Prostate gland (tissue), 2 donors: ENCODE measurements at regions not wholly inside any gene's neighbourhood (a gene's known extent, or its start where the extent isn't known, plus 50 kb on each side); places are given as distances from the start of the nearest gene placed in this dataset.

ENCODE experiments used
- DNase-seq: peaks from one replicate; pipeline ENCODE4 v3.0.0-alpha.2; 2019; ENCODE audit warnings: low spot score
- H3K27ac ChIP-seq, 2 donors: fragments of 200-600 bp; sonication (generic); 2 replicates each; pipeline ENCODE4 v1.5.1; 2017 to 2019
- H3K27me3 ChIP-seq: fragments of 200-600 bp; sonication (generic); replicated peaks from 2 replicates; pipeline ENCODE4 v1.5.1; 2019; ENCODE audit not compliant: insufficient read depth
- H3K36me3 ChIP-seq, 2 donors: fragments of 200-600 bp; sonication (generic); 1 replicate in 1 of 2; 2 replicates in 1 of 2; pipeline versions ENCODE4 v1.5.1 to v1.8.1; 2017 to 2019
- H3K4me1 ChIP-seq: fragments of 200-600 bp; sonication (generic); replicated peaks from 2 replicates; pipeline ENCODE4 v1.5.1; 2019
- H3K4me3 ChIP-seq, 2 donors: fragments of 200-600 bp; sonication (generic); 2 replicates each; pipeline ENCODE4 v1.5.1; 2017 to 2019
- H3K9me3 ChIP-seq: fragments of 200-600 bp; sonication (generic); 2 replicates; pipeline ENCODE4 v1.5.1; 2017
- POLR2A ChIP-seq: fragments of 450-650 bp; IDR thresholded peaks from one replicate; pipeline ENCODE4 v1.6.1; 2016; ENCODE audit warnings: antibody characterized with exemption, mild to moderate bottlenecking
- POLR2AphosphoS5 ChIP-seq: sonication (generic); formaldehyde crosslinking; IDR thresholded peaks from one replicate; pipeline ENCODE4 v1.6.1; 2017; ENCODE audit warnings: antibody characterized with exemption
- whole genome bisulfite sequencing: methylation state at CpG from one replicate; pipeline ENCODE4 v1.1.5; 2018; 5-methylcytosine and 5-hydroxymethylcytosine counted together
- intact Hi-C: fragments of 100-400 bp; cut with DNase I; formaldehyde crosslinking; loops from one replicate; pipeline ENCODE4 v1.14.2; 2022
- TF ChIP-seq, protein P1 (sequence below), 4 experiments: fragments of 200-600 bp in 2 of 4; fragments of 450-650 bp in 2 of 4; sonication (generic) in 2 of 4; IDR thresholded peaks; 1 replicate in 3 of 4; 2 replicates in 1 of 4; pipeline ENCODE4 v1.5.1; 2016 to 2019; ENCODE audit warnings: antibody characterized with exemption in 4 of 4, mild to moderate bottlenecking in 2 of 4, moderate library complexity in 2 of 4

DNA sequence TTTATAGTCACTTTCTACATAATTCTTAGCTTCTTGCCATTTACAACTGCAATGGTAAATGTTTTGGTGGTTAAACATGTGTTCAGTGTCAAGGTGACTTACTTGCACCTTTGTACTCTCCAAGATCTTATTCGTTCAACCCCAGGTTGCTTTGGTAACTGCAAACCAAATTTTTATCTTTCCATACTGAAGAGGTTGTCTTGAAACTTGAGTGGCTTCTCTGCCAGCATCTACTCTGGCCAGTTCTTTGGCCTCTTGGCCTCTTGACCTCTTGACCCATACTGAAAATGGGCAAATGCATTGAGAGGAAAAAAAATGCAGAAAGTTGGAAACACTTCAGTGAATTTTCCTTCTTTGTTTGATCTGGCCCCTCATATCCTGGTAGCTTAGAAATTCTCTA, 88.0 kb upstream of the LRRC7 start:
- Histone ChIP-seq H3K4me3 (no peak overlapping the region), H3K36me3 (no peaks in the 10 kb centered on the region), H3K4me1 (no peaks in the 10 kb centered on the region), H3K9me3 (no peaks in the 10 kb centered on the region), H3K27ac (no peak overlapping the region), H3K27me3 (no peaks in the 10 kb centered on the region)
- TF ChIP-seq POLR2AphosphoS5, result no peak
- TF ChIP-seq, protein P1, sequence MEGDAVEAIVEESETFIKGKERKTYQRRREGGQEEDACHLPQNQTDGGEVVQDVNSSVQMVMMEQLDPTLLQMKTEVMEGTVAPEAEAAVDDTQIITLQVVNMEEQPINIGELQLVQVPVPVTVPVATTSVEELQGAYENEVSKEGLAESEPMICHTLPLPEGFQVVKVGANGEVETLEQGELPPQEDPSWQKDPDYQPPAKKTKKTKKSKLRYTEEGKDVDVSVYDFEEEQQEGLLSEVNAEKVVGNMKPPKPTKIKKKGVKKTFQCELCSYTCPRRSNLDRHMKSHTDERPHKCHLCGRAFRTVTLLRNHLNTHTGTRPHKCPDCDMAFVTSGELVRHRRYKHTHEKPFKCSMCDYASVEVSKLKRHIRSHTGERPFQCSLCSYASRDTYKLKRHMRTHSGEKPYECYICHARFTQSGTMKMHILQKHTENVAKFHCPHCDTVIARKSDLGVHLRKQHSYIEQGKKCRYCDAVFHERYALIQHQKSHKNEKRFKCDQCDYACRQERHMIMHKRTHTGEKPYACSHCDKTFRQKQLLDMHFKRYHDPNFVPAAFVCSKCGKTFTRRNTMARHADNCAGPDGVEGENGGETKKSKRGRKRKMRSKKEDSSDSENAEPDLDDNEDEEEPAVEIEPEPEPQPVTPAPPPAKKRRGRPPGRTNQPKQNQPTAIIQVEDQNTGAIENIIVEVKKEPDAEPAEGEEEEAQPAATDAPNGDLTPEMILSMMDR (IDR thresholded peaks at IDR 0.05), result no peak
- no peak for TF ChIP-seq POLR2A
- intact Hi-C loops, result no loop called here
- DNase-seq, result no peak
- 58% methylated on average over 1 of the region's 1 CpG for WGBS

DNA sequence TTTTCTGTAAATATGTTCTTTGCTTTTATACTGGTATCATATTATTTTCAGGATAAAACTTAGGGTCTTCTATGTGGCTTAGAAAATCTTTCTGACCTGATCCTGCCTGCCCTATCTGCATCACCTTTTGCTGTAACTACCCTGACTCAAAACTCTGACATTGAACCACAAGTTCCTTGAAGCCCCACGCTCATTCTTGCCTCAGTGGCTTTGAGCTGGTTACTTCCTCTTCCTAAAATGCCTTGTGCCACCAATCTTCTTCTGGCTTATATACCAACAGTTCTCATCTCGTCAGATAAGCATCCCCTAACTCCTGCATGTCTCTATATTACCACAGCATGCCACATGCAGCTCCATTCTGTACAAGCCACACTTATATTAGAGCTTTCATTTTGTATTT, 84.5 kb upstream of the LRRC7 start:
- WGBS, result 82% methylated on average over 2 of the region's 2 CpGs
- intact Hi-C loops, result no loop called here

DNA sequence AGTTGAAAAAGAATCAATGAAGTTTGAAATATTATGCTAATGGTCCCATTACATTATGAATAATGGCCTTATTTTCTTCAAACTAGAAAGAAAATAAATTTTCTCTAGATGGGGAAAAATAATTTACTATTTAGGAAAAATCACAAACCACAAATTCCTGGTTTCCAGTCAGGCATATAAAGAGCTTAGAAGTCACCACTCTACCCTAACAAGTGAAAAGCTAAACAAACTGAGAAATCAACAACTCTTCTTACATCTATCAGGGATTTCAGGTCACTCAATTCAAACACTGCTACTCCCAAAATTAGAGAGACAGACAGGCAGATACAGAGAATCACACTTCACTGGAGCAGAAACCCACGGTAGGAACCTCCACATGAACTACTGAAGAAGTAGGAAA, 82.1 kb upstream of the LRRC7 start:
- 93% methylated on average over 1 of the region's 1 CpG for WGBS
- Histone ChIP-seq H3K4me3 (no peak overlapping the region), H3K9me3 (no peaks in the 10 kb centered on the region), H3K27ac (no peak overlapping the region), H3K4me1 (no peaks in the 10 kb centered on the region), H3K27me3 (no peaks in the 10 kb centered on the region), H3K36me3 (no peaks in the 10 kb centered on the region)
- intact Hi-C loops, result no loop called here
- DNase-seq, result no peak
- no peak for TF ChIP-seq POLR2AphosphoS5
- TF ChIP-seq, protein P1 (IDR thresholded peaks at IDR 0.05), result no peak
- TF ChIP-seq POLR2A, result no peak

More for the DNA sequence above, 84.5 kb upstream of the LRRC7 start:
- TF ChIP-seq, protein P1 (IDR thresholded peaks at IDR 0.05), result no peak
- TF ChIP-seq POLR2A (no peak), POLR2AphosphoS5 (no peak)
- Histone ChIP-seq H3K27me3 (no peaks in the 10 kb centered on the region), H3K27ac (no peak overlapping the region), H3K4me3 (no peak overlapping the region), H3K4me1 (no peaks in the 10 kb centered on the region), H3K36me3 (no peaks in the 10 kb centered on the region), H3K9me3 (no peaks in the 10 kb centered on the region)
- no peak for DNase-seq

DNA sequence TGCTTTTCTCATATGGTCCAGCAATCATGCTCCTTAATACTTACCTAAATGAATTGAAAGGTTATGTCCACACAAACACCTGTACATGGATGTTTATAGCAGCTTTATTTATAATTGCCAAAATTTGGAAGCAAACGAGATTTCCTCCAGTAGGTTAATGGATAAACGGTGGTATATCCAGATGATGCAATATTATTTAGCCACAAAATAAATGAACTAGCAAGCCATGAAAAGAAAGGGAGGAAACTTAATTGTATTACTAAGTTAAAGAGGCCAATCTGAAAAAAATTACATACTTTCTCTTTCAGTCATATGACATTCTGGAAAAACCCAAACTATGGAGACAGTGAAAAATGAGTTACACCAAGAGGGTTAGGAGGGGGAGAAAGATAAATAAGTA, 76.3 kb upstream of the LRRC7 start:
- Histone ChIP-seq H3K27me3 (no peaks in the 10 kb centered on the region), H3K36me3 (no peaks in the 10 kb centered on the region), H3K27ac (no peak overlapping the region), H3K4me3 (no peak overlapping the region), H3K4me1 (no peaks in the 10 kb centered on the region), H3K9me3 (no peaks in the 10 kb centered on the region)
- no peak for DNase-seq
- intact Hi-C loops, result no loop called here
- WGBS, result 82% methylated on average over 2 of the region's 2 CpGs
- no peak for TF ChIP-seq POLR2A
- TF ChIP-seq, protein P1 (IDR thresholded peaks at IDR 0.05), result no peak
- TF ChIP-seq POLR2AphosphoS5, result no peak

DNA sequence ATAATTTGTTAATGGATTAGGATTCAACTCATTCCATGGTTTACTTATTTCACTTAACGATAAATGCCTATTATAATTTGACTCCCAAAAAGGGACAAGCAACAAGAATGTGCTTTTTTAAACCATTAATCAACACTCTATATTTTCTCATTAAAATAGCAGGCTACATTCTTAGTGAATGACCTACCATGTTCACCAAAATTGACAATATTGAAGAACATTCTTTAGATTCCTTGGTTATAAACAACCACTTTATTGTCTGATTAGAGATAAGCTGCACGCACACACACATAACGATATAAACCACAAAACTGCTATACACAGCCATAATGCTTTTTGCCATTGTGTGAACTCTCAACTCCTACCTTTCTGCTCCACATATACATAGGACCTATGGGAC, 75.4 kb upstream of the LRRC7 start:
- no peak for DNase-seq
- Histone ChIP-seq H3K27me3 (no peaks in the 10 kb centered on the region), H3K4me3 (no peak overlapping the region), H3K4me1 (no peaks in the 10 kb centered on the region), H3K27ac (no peak overlapping the region), H3K9me3 (no peaks in the 10 kb centered on the region), H3K36me3 (no peaks in the 10 kb centered on the region)
- TF ChIP-seq, protein P1 (IDR thresholded peaks at IDR 0.05), result no peak
- TF ChIP-seq POLR2A (no peak), POLR2AphosphoS5 (no peak)
- intact Hi-C loops, result no loop called here
- WGBS, result 65% methylated on average over 3 of the region's 3 CpGs
